CD14-positive monocyte (primary cell): ENCODE measurements at regions not wholly inside any gene's neighbourhood (a gene's known extent, or its start where the extent isn't known, plus 50 kb on each side); places are given as distances from the start of the nearest gene placed in this dataset.

Source experiments
- DNase-seq, 3 donors: peaks; one replicate each; pipeline ENCODE4 v3.0.0-alpha.2; 2011 to 2022
- H2AFZ ChIP-seq: 2 replicates; pipeline ENCODE4 v1.6.0; 2012; ENCODE audit warnings: mild to moderate bottlenecking, low read depth, low read length, inconsistent platforms; ENCODE audit not compliant: insufficient read depth, poor library complexity, severe bottlenecking
- H3K27ac ChIP-seq, 2 donors: 1 replicate in 1 of 2; 2 replicates in 1 of 2; pipeline ENCODE4 v1.5.1; 2012 to 2013; ENCODE audit warnings: low read length in 2 of 2, control low read depth in 1 of 2, inconsistent platforms in 1 of 2, low read depth in 1 of 2, mild to moderate bottlenecking in 1 of 2
- H3K27me3 ChIP-seq, 2 donors: one replicate each; pipeline versions ENCODE4 v1.6.0 to v1.6.1; 2011 to 2013; ENCODE audit warnings: low read length in 2 of 2; ENCODE audit not compliant: control insufficient read depth in 2 of 2, insufficient read depth in 2 of 2
- H3K36me3 ChIP-seq, 2 donors: replicated peaks in 1 of 2; 1 replicate in 1 of 2; 2 replicates in 1 of 2; pipeline versions ENCODE4 v1.5.1 to v1.6.1; 2012 to 2013; ENCODE audit warnings: low read length in 2 of 2, control low read depth in 1 of 2, inconsistent platforms in 1 of 2, mild to moderate bottlenecking in 1 of 2; ENCODE audit not compliant: insufficient read depth in 2 of 2, control insufficient read depth in 1 of 2
- H3K4me1 ChIP-seq, 2 donors: 1 replicate in 1 of 2; 2 replicates in 1 of 2; pipeline versions ENCODE4 v1.5.1 to v1.6.1; 2012 to 2013; ENCODE audit warnings: low read length in 2 of 2, control low read depth in 1 of 2, inconsistent platforms in 1 of 2, mild to moderate bottlenecking in 1 of 2, moderate library complexity in 1 of 2; ENCODE audit not compliant: insufficient read depth in 2 of 2, control insufficient read depth in 1 of 2
- H3K4me2 ChIP-seq: replicated peaks from 2 replicates; pipeline ENCODE3; 2012; ENCODE audit warnings: low read length, moderate library complexity, mild to moderate bottlenecking; ENCODE audit not compliant: poor library complexity, severe bottlenecking; ENCODE audit errors: extremely low read depth
- H3K4me3 ChIP-seq, 3 experiments: fragments of 200-600 bp in 1 of 3; sonication (generic) in 1 of 3; replicated peaks in 1 of 3; 1 replicate in 2 of 3; 2 replicates in 1 of 3; pipeline ENCODE4 v1.5.1; 2011 to 2013; ENCODE audit warnings: low read length in 3 of 3, mild to moderate bottlenecking in 3 of 3, control low read depth in 2 of 3, low read depth in 2 of 3, inconsistent platforms in 1 of 3, moderate library complexity in 1 of 3
- H3K79me2 ChIP-seq: 2 replicates; pipeline ENCODE4 v1.6.0; 2012; ENCODE audit warnings: mild to moderate bottlenecking, control low read depth, inconsistent platforms, low read length, moderate library complexity; ENCODE audit not compliant: insufficient read depth
- H3K9ac ChIP-seq: 2 replicates; pipeline ENCODE4 v1.6.0; 2017; ENCODE audit warnings: low read length, mild to moderate bottlenecking; ENCODE audit not compliant: insufficient read depth, poor library complexity, severe bottlenecking
- H3K9me3 ChIP-seq, 2 donors: replicated peaks in 1 of 2; 1 replicate in 1 of 2; 2 replicates in 1 of 2; pipeline versions ENCODE4 v1.5.1 to v1.6.1; 2012 to 2013; ENCODE audit warnings: low read length in 2 of 2, control low read depth in 1 of 2; ENCODE audit not compliant: control insufficient read depth in 1 of 2, insufficient read depth in 1 of 2
- H4K20me1 ChIP-seq: 2 replicates; pipeline ENCODE4 v1.6.0; 2012; ENCODE audit warnings: mild to moderate bottlenecking, low read length, control low read depth, moderate library complexity; ENCODE audit not compliant: insufficient read depth
- H3K27ac Mint-ChIP-seq, 7 donors: one replicate each; pipeline ENCODE4 v1.8.0; 2020; ENCODE audit warnings: mild to moderate bottlenecking in 7 of 7, mixed read lengths in 7 of 7, moderate library complexity in 6 of 7, inconsistent platforms in 2 of 7
- H3K27me3 Mint-ChIP-seq, 3 donors: one replicate each; pipeline ENCODE4 v1.8.0; 2021 to 2022; ENCODE audit warnings: low read depth in 3 of 3, mild to moderate bottlenecking in 3 of 3, mixed read lengths in 3 of 3, moderate library complexity in 3 of 3, inconsistent platforms in 1 of 3
- H3K36me3 Mint-ChIP-seq, 2 donors: one replicate each; pipeline ENCODE4 v1.8.0; 2020; ENCODE audit warnings: mixed read lengths in 2 of 2, inconsistent platforms in 1 of 2, mild to moderate bottlenecking in 1 of 2
- H3K4me1 Mint-ChIP-seq: one replicate; pipeline ENCODE4 v1.8.0; 2020; ENCODE audit warnings: mild to moderate bottlenecking, mixed read lengths
- H3K4me3 Mint-ChIP-seq, 2 donors: one replicate each; pipeline ENCODE4 v1.8.0; 2020; ENCODE audit warnings: mild to moderate bottlenecking in 2 of 2, mixed read lengths in 2 of 2, moderate library complexity in 1 of 2
- H3K9me3 Mint-ChIP-seq, 7 donors: one replicate each; pipeline ENCODE4 v1.8.0; 2020 to 2022; ENCODE audit warnings: mixed read lengths in 7 of 7, mild to moderate bottlenecking in 6 of 7, moderate library complexity in 6 of 7, inconsistent platforms in 2 of 7
- CTCF ChIP-seq: fragments of 200-600 bp; IDR thresholded peaks from one replicate; pipeline ENCODE4 v1.8.0; 2022; ENCODE audit warnings: antibody characterized with exemption, mild to moderate bottlenecking
- WGBS: methylation state at CpG from one replicate; pipeline ENCODE4 v1.1.5; 2013; ENCODE audit warnings: missing lambda C conversion rate; ENCODE audit not compliant: insufficient coverage; 5-methylcytosine and 5-hydroxymethylcytosine counted together
- intact Hi-C, 2 donors: fragments of 100-400 bp; cut with micrococcal nuclease; formaldehyde crosslinking; loops; one replicate each; pipeline versions ENCODE4 v1.15.0 to v1.15.1; 2023

- no peaks in the 10 kb centered on the region for H3K4me1 ChIP-seq
- no peak for DNase-seq
- H3K4me3 ChIP-seq = no peak overlapping the region
- intact Hi-C loops = no loop called here
- Mint-ChIP-seq H3K27me3 (no peaks in the 10 kb centered on the region), H3K27ac (no peak overlapping the region), H3K36me3 (no peaks in the 10 kb centered on the region), H3K4me3 (no peak overlapping the region), H3K9me3 (peaks cover 0 to 15% (median 6%) of the 10 kb centered on the region in 7 donors), H3K4me1 (no peaks in the 10 kb centered on the region)
- H3K79me2 ChIP-seq = no peaks in the 10 kb centered on the region
- no peaks in the 10 kb centered on the region for H4K20me1 ChIP-seq
- H3K9me3 ChIP-seq = peaks cover 17% of the 10 kb centered on the region in 2 donors
- no peak overlapping the region for H3K9ac ChIP-seq
- H3K27ac ChIP-seq = no peak overlapping the region
- H3K27me3 ChIP-seq = no peaks in the 10 kb centered on the region
- no peak for TF ChIP-seq CTCF
- H2AFZ ChIP-seq = no peak overlapping the region
- no peaks in the 10 kb centered on the region for H3K36me3 ChIP-seq
- H3K4me2 ChIP-seq = no peak overlapping the region
Observed at GRCh38 chr2:199015072-199015471, 442.7 kb downstream of the SATB2 start.

- WGBS = no CpG with 5 or more reads among the region's 3 CpGs
- H3K4me2 ChIP-seq = no peak overlapping the region
- DNase-seq = no peak
Observed at GRCh38 chr2:199014226-199014625, 443.5 kb downstream of the SATB2 start.

More at GRCh38 chr2:199014226-199014625, 443.5 kb downstream of the SATB2 start:
- Histone ChIP-seq H3K27ac (no peak overlapping the region), H3K27me3 (no peaks in the 10 kb centered on the region), H2AFZ (no peak overlapping the region), H4K20me1 (no peaks in the 10 kb centered on the region), H3K9me3 (peaks cover 17% of the 10 kb centered on the region in 2 donors), H3K36me3 (no peaks in the 10 kb centered on the region), H3K9ac (no peak overlapping the region), H3K4me3 (no peak overlapping the region), H3K79me2 (no peaks in the 10 kb centered on the region), H3K4me1 (no peaks in the 10 kb centered on the region)
- intact Hi-C loops = no loop called here
- no peak overlapping the region for H3K27ac Mint-ChIP-seq
- peaks cover 0 to 15% (median 6%) of the 10 kb centered on the region in 7 donors for H3K9me3 Mint-ChIP-seq
- H3K36me3 Mint-ChIP-seq = no peaks in the 10 kb centered on the region
- no peaks in the 10 kb centered on the region for H3K27me3 Mint-ChIP-seq
- no peak for TF ChIP-seq CTCF
- H3K4me3 Mint-ChIP-seq = no peak overlapping the region
- H3K4me1 Mint-ChIP-seq = no peaks in the 10 kb centered on the region
